Stimulated activated CD4-positive, alpha-beta T cell treated with anti-CD3 and anti-CD28 coated beads, TNF-alpha, amount 100 ng/mL, for 4 hours (primary cell): ENCODE measurements at regions not wholly inside any gene's neighbourhood (a gene's known extent, or its start where the extent isn't known, plus 50 kb on each side); places are given as distances from the start of the nearest gene placed in this dataset.

Experiments
- DNase-seq, 3 experiments: peaks; one replicate each; pipeline ENCODE4 v3.0.0-alpha.2; 2020; ENCODE audit warnings: low read depth in 3 of 3

DNA sequence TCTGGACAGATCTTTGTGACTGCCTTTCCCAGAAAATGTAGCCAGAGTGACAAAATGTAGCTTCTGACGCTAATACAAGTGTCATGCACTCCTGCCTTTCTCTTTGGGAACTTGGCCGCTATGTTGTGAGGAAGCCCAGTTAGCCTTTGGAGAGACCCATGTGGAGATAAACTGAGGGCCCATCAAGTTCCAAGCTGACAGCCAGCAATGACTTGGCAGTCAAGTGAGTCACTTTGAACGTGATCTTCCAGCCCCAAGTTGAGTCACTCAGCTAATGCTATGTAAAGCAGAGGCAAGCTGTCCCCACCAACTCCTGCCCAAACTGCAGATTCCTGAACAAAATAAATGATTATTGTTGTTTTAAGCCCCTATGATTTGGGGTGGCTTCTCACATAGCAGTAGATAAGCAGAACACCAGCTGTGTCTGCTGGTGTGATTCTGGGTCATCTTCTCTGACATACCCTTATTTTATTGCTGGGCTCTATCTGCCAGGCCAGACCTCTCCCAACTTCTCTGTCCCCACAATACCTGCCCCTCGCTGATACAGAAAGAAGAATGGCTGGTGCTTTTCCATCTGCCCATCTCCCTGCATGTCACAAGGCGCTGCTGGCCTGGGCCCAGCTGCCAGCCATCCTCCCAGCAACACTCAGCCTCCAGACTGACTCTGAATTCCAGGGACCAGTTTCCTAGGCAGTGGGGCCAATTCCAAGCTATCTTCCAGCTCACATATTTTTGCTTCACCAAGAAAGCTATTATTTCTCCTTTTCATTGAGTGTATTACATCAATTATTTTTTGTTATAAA, 274.8 kb downstream of the LRFN2 start:
- DNase-seq: no peak

DNA sequence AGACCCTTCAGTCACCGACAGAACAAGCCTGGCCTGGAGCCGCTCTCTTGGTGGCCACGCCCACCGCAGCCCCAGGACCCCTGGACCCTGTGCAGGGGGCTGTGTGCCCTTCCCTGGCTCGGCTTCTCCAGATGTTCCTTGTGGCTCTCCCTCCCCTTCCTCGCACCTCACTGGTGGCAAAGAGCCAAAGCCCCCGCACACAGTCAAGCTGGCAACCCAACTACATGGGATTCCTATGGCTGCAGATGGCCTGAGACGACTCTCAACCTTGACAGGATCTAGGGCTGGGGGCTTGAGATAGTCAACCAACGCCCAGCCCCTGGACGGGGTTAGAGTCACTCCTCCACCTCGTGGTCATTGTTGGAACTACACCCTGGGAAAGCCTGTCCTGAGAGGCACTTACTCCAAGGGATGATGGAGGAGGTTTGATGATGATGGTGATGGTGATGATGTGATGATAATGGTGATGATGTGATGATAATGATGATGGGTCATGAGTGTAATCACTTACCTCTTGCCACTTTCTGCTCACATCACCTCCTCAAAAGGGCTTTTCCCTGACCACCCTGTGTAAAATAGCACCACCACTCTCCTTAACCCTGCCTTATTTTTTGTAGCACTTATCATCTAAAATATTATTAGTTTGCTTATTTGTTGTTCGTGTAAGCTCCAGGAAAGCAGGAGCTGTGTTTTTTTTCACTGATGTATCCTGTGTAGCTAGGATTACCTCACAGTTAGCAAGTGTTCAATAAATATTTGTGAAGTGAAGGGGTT, 278.4 kb downstream of the LRFN2 start:
- DNase-seq: peak; percentile 5 to 11 (median 6)

DNA sequence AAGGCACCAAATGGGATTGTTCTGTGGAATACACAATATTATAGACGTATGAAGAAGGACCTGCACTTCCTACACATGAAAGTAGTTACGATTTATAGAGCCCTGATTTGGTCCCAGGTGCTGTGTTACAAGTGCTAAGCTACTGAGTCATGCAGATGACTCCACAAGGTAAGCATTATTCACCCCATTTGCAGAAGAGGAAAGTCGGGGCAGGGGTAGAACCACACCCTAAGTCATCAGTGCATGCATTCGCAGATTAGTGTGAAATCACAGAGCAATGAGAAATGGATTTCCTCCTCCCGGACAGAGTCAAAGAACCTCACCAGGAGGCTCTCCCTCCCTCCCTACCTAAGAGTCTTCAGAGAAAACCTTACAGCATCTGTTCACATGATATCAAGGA, 279.5 kb downstream of the LRFN2 start:
- DNase-seq: no peak

DNA sequence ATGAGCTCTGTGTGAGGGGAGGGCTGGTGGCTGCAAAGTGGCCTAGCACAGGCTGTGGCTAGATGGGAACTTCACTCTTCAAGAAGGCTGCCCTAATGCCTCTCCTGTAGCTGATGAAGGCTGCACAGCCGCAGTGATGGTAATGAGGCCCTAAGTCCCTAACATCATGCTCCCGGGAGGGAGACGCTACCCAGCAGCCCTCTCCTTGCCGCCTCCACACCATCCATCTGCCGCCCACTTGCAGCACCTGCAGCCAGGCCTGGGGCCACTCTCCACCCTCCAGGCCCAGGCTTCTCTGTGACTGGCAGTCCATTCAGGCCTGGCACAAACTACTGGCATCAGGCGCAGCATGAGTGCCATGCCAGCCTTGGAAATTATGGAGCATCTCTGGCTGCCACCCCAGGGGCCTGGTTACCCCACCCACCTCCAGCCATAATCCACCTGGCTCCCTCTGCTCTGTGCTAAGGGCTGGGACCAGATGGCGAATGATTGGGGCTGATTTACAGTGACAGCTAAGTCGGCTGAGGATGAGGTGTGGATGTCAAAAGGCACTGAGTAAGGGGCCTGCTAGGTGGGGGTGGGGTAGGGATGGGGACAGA, 284.2 kb downstream of the LRFN2 start:
- no peak for DNase-seq

DNA sequence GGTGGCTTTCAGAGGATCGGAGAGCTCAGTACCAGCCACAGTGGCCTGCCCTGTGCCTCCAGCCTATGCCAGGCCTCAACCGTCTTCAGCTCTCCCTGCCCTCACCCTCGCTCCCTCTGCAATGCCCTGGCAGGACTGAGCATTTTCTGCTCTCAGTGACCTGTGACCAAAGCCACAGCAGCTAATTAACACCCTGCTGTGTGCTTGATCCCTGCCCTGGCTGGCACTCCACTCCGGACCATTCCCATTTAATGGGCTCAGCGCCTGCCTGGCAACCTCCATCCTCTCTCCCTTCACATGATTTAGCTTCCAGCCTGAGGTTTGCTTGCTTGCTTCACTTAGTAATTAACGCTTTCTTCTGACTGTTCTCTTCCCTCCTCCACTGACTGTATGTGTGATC, 287.5 kb downstream of the LRFN2 start:
- DNase-seq: no peak

DNA sequence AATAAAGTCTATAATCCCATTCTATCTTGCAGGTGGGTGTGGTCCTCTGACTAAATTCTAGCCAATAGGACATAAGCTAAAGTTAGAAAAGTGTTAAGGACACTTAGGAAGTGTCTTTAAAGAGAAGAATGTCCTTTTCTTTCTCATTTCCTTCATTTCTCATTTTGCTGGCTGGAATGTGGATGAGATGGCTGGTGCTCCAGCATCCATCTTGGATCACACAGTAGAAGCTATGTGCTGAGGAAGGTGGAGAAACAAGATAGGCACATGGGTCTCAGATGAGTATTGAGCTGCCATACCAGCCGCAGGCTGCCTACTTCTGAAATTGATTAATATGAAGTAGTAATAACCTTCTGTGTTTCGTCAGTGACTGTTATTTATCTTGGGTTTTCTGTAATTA, 289.0 kb downstream of the LRFN2 start:
- no peak for DNase-seq

DNA sequence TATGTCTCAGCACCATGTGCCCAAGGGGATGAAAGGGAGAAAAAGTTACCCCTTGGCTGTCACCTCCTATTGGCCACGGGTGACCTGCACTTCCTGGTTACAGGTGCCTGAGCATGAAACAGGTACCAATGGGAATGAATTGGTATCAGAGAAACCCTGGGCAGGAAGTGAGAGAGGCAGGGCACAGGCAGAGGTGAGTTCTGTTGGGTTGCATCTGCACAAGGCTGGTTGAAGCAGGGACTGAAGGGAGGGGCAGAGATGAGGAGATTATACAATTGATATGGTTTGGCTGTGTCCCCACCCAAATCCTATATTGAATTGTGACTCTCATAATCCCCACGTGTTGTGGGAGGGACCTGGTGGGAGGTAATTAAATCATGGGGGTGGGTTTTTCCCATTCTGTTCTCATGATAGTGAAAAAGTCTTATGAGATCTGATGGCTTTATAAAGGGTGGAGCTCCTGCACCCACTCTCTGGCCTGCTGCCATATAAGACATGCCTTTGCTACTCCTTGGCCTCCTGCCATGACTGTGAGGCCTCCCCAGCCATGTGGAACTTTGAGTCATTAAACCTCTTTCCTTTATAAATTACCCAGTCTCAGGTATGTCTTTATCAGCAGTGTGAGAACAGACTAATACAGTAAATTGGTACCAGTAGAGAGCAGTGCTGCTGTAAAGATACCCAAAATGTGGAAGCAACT, 291.8 kb downstream of the LRFN2 start:
- DNase-seq: no peak

DNA sequence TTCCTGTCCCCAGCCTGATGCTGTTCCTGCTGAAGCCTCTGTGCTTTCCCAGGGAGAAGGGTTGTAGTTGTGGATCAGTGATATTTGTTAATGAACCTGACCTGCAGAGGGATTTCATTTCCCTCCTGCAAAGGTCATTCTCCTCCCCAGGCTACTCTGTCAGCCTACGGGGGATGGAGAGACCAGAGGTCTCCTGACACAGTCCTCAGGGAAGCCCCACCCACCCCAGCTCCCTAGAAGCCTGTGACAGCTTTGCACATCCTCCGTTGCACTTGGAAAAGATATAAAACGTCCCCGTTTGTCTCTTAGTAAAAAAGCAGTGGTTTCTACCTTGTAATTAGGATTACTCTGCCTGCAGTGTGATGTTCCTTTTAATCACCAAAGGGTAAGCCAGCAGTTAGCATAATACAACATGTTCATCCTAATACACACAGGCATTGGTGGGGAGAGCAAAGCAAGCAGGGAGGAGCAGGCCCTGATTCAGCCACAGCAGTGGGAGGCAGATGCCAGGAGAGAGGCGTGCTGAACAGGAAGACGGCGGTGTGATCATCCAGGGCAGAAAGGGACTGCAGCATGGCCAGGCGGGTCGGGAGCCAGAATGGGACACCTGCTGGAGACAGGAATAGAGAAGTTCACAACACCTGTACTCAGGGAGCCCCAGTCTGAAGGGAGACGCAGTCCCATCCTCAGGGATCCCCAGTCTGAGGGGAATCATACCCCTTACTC, 293.5 kb downstream of the LRFN2 start:
- no peak for DNase-seq

DNA sequence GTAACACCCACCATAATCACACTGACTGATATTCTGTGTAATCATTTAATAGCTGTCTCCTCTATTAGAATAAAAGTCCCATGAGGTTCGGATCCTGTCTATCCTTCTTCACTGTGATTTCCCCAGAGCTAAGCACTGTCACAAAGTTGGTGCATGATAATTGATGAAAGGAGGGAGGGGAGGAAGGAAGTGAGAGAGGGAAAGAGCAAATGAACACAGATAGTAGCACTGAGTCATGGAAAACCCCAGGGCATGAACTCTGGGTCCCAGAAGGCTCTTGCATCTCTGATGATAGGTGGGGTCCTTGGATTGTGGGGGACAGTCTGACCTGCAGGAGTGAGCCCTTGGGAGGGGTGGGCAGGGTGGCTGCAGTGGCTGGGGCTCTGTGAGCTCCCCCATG, 294.1 kb downstream of the LRFN2 start:
- no peak for DNase-seq

DNA sequence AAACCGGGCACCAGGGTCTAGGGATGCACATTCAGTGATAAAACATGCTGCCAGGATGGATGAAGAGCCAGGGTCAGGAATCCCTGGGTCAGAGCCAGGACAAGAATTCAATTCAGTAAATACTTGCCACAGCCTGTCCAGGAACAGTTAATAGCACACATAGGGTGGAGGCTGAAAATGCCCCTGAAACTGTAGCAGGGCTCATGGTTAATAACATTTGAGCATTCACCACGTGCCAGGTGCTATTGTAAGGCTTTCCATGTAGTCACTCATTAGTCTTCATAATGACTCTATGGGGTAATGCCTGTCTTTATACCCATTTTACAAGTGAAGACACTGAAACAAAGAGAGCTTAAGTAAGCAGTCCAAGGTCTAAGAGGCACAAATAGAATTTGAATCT, 296.3 kb downstream of the LRFN2 start:
- DNase-seq: no peak

DNA sequence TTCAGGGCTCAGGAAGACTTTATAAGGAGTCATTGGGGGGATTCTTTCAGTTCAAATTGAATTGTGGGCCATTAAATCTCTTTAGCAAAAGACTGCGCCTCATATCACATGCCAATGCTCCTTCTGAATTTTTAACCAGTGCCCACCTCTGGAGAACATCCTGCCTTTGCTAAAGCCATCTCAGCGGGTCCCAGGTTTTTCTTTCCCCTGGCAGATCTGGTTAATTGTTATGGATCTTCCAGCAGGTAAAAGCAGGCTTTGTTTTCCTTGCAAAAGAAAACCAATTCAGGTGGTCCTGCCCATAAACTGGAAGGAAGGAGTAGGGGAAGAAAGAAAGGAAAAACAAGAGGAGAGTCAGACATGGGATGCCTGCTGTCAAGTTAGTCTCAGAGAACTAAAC, 298.2 kb downstream of the LRFN2 start:
- no peak for DNase-seq

DNA sequence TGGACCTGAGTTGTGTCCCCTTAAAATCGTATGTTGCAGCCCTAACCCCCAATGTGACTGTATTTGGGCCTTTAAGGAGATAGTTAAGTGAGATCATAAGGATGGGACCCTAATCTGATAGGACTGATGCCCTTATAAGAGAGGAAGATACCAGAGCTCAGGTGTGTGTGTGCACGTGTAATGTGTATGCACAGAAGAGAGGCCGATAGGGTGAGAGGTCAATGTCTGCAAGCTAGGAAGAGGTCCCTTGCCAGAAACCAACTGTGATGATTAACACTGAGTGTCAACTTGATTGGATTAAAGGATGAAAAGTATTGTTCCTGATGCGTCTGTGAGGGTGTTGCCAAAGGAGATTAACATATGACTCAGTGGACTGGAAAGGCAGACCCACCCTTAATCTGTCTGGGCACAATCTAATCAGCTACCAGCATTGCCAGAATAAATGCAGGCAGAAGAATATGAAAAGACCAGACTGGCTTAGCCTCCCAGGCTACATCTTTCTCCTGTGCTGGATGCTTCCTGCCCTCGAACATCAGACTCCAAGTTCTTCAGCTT, 299.8 kb downstream of the LRFN2 start:
- no peak for DNase-seq

DNA sequence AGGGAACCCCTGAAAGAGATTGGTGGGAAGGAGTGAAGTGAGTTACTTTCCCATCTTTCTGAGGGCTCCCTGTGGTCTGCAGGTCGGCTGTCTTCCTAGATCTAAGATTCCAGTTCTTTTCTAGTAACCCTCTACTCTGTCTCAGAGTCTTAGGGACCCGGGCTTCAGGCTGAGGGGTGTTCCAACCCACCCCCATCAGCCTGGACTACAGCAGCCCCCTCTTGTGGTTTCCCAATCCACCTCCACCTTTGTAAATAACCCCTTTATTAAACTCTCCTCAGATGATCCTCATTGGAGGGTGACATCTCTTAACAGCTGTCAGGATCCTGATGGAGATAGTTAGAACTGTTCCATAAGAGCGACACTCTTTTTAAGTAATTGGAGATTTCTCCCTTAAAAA, 300.4 kb downstream of the LRFN2 start:
- DNase-seq: no peak

DNA sequence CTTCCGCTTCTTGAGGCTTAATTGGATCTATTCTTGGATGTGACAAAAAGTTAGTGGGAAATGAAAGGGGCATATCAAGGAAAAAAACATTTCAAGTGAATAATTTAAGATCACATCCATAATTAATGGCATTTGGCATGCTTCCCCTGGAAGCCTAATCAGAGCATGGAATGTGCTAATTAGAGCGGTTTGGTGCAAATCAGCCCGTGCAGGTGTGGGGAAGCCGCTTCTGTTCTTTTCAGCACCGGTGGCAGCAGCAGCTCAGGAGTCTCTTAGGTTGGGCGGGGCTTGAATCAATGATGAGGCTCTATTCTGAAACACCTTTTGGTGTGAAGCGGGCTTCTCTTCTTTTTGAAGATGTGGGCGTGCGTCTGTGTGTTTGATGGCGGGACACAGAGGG, 301.2 kb downstream of the LRFN2 start:
- DNase-seq: no peak

DNA sequence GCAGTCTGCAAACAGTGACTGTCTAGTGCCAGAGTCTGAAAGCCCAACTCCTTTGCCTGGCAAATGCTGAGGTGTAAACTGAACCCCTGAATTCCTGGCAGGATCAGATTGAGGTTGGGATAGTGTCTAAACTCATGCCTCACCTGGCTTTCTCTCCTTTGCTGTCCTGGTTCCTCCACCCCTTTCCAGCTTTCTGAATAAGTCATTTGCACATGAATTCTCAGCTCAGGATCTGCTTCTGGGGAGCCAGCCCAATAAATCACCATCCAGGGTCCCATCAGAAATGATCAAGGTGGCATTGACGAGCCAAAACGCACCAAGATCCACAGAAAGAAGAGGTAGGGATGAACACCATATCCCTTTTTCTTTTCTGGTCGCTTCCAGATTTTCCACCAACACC, 301.6 kb downstream of the LRFN2 start:
- DNase-seq: no peak

DNA sequence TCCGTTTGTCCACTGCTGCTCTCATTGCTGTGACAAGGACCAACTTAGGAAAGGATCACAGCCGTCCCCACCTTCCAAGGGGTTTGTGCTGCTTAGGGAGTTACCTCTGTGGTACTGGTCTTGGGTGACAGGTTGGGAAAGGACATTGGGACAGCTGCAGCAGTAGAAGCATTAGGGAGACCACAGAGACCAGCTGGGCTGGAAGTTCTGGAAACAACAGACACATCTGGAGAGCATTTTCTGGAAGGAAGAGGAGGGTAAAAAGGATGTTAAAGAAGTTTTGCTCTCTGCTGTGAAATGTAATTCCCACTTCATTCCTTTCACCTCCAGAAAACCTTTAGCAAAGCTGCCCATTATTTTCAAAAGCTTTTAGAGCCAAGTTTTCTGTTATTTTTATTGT, 304.2 kb downstream of the LRFN2 start:
- DNase-seq: no peak

DNA sequence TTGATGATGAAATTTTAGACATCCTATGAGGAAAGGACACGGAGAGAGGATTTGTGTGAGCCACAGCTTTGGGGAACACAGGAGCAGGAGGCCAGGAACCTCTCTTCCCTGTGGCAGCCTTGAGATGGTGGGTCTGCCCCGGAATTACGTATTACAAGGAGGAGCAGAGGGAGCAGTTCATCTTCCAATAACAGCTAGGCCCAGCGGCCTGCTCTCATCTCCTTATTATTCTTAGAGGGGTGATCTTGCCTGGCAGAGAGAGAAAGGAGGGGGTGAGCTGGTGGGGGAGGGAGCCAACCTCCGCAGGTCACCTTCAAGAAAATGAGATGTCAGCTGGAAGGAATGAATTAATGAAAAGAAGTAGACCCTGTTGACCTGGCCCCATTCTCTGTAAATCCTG, 305.8 kb downstream of the LRFN2 start:
- no peak for DNase-seq

DNA sequence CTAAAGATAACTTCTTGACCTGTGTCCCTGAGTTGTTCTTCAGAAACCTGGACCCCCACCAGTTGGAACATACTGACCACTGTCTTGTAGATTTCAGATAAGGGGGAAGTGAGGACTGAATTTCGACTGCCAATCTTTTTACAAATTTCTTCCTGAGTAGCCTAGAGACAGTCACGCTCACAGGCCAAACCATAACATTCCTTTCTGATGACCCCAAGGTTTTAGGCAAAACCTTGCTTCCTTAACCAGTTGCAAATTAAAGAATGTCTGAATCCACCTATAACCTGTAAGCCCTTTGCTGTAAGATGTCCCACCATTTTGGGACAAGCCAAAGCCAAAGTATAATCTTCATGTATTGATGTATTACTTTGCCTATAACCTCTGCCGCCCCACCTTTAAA, 306.9 kb downstream of the LRFN2 start:
- DNase-seq: no peak

DNA sequence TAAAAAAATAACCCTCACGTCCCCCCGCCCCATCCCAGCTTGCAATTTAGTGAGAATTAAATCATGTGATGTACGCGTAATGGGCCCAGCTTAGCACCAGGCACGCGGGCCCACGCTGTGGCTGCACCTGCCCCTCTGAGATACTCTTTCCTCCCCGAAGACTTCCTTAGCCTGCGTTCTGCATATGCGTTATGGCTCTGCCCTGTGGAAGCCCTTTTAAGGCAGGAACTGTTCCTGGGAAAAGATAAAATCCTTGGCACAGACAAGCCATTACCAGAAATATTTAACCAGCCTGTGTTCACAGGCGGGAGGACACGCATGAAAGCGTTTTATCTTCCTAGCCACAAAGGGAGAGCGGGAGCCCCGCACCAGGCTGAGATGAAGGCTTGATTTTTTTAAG, 311.0 kb downstream of the LRFN2 start:
- DNase-seq: no peak

DNA sequence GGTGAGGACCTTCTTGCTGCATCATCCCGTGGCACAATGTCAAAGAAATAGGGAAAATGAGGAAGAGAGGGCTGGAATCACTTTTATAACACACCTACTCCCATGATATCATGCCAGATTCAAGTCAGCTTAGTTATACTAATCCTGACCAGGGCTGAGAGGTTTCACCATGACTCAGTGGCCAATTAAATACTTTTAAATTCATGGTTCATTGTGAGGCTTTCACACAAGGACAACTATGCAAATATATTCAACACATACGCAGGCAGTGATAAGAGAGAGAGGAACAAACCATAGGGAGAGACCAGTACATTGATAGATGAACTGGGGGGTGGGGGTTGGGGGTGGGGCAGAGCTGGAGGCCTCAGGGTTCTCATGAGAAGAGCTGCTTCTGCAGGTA, 313.1 kb downstream of the LRFN2 start:
- DNase-seq: no peak

DNA sequence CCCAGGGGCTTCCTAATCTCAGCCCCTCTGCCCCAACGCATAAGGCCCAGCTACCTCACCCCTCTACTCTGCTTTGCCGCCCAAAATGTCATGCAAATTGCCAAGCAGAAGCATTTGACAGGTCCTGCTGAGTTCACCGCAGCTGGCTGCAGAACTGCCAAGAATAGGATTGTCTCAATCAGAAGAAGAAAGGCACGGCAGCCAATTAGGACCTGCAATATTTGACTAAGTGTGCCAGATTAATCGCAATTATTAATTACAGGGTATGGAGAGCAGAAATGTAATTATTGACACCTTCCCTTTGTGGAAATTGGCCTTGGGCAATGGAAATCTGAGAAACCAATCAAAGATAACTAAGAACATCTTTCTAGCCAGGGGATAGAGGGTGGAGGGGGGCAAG, 318.6 kb downstream of the LRFN2 start:
- DNase-seq: no peak
